Osteoblast (primary cell): ENCODE measurements at regions not wholly inside any gene's neighbourhood (a gene's known extent, or its start where the extent isn't known, plus 50 kb on each side); places are given as distances from the start of the nearest gene placed in this dataset.
A peak's percentile ranks its signal among the peaks of the same experiment; 100 is the strongest.

Source experiments
- DNase-seq: peaks from one replicate; pipeline ENCODE4 v3.0.0; 2011; ENCODE audit warnings: low spot score, mixed read lengths; ENCODE audit not compliant: insufficient read length; ENCODE audit errors: missing footprints
- H2AFZ ChIP-seq: 2 replicates; pipeline ENCODE4 v1.6.0; 2011; ENCODE audit warnings: mild to moderate bottlenecking, low read length
- H3K27ac ChIP-seq: 2 replicates; pipeline ENCODE4 v1.5.1; 2011; ENCODE audit warnings: mild to moderate bottlenecking, low read depth, low read length, moderate library complexity
- H3K27me3 ChIP-seq: 2 replicates; pipeline ENCODE4 v1.6.0; 2012; ENCODE audit warnings: mild to moderate bottlenecking, control low read depth, inconsistent platforms, low read length, moderate library complexity; ENCODE audit not compliant: insufficient read depth
- H3K36me3 ChIP-seq: 2 replicates; pipeline ENCODE4 v1.5.1; 2011; ENCODE audit warnings: mild to moderate bottlenecking, low read length, control low read depth, moderate library complexity; ENCODE audit not compliant: insufficient read depth
- H3K4me1 ChIP-seq: 2 replicates; pipeline ENCODE4 v1.5.1; 2011; ENCODE audit warnings: mild to moderate bottlenecking, low read length, control low read depth, moderate library complexity; ENCODE audit not compliant: insufficient read depth
- H3K4me2 ChIP-seq: 2 replicates; pipeline ENCODE4 v1.6.0; 2011; ENCODE audit warnings: mild to moderate bottlenecking, low read length; ENCODE audit not compliant: insufficient read depth
- H3K4me3 ChIP-seq: fragments of 200-600 bp; sonication (generic); 3 replicates; pipeline ENCODE4 v1.5.1; 2012; ENCODE audit warnings: mild to moderate bottlenecking, low read length, inconsistent platforms; ENCODE audit not compliant: insufficient read depth
- H3K79me2 ChIP-seq: 2 replicates; pipeline ENCODE4 v1.6.0; 2012; ENCODE audit warnings: mild to moderate bottlenecking, low read length, control low read depth, inconsistent platforms; ENCODE audit not compliant: insufficient read depth
- H3K9me3 ChIP-seq: 2 replicates; pipeline ENCODE4 v1.5.1; 2011; ENCODE audit warnings: low read depth, low read length, control low read depth
- H4K20me1 ChIP-seq: 2 replicates; pipeline ENCODE4 v1.6.0; 2012; ENCODE audit warnings: mild to moderate bottlenecking, low read length, control low read depth; ENCODE audit not compliant: insufficient read depth
- TF ChIP-seq, protein P1 (sequence below): IDR thresholded peaks from 2 replicates; pipeline ENCODE4 v1.5.1; 2011; ENCODE audit warnings: mild to moderate bottlenecking, low read depth, low read length, moderate library complexity; ENCODE audit errors: extremely low read depth

DNA sequence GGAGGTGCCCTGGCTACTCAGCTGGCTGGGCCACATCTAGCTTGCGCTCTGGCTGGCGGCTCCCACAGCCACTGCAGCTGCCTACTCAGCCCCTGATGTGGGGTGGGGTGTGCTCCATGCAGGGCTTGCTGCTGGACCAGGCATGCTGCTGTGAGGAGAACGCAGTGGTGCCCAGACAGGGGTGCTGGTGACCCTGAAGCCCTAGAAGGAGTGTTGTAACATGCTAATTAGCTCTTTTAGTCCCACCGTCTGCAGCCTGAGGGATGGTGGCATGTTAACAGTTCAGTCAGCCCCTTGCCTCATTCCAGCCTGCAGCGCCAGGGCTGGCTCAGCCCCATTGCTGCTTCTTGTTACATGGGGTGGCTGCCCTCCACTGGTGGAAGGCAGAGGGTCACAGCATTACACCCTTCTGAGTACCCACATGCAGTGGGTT, 642.3 kb downstream of the DMRTA1 start:
- H4K20me1 ChIP-seq: no peaks in the 10 kb centered on the region
- H2AFZ ChIP-seq: no peak overlapping the region
- H3K4me1 ChIP-seq: no peaks in the 10 kb centered on the region
- no peaks in the 10 kb centered on the region for H3K79me2 ChIP-seq
- DNase-seq: no peak
- H3K4me3 ChIP-seq: no peak overlapping the region
- H3K4me2 ChIP-seq: no peak overlapping the region
- TF ChIP-seq, protein P1, sequence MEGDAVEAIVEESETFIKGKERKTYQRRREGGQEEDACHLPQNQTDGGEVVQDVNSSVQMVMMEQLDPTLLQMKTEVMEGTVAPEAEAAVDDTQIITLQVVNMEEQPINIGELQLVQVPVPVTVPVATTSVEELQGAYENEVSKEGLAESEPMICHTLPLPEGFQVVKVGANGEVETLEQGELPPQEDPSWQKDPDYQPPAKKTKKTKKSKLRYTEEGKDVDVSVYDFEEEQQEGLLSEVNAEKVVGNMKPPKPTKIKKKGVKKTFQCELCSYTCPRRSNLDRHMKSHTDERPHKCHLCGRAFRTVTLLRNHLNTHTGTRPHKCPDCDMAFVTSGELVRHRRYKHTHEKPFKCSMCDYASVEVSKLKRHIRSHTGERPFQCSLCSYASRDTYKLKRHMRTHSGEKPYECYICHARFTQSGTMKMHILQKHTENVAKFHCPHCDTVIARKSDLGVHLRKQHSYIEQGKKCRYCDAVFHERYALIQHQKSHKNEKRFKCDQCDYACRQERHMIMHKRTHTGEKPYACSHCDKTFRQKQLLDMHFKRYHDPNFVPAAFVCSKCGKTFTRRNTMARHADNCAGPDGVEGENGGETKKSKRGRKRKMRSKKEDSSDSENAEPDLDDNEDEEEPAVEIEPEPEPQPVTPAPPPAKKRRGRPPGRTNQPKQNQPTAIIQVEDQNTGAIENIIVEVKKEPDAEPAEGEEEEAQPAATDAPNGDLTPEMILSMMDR: peak; percentile 34
- H3K36me3 ChIP-seq: no peaks in the 10 kb centered on the region
- H3K27me3 ChIP-seq: no peaks in the 10 kb centered on the region
- H3K9me3 ChIP-seq: no peaks in the 10 kb centered on the region
- H3K27ac ChIP-seq: no peak overlapping the region

DNA sequence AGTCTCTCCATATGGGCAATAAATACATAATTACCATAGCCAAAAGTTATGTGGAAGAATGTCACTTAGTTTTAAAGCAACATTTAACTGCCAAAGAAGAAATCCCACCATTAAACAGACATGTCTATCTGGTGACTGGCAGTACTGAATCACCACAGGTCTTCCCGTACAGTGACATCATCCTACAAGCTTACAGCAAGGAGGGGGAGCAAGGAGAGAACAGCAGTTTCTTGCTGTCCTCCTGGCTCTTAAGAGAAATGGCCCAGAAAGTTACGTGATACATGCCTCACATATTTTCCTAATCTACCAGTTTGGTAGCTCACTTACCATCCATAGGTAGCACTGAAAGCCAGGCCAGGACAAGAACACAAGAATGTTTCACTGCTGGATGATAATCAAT, 671.0 kb downstream of the DMRTA1 start:
- Histone ChIP-seq H2AFZ (peak overlapping the region; percentile 13), H3K4me3 (no peak overlapping the region), H3K27ac (peak overlapping the region; percentile 15), H3K27me3 (no peaks in the 10 kb centered on the region), H3K4me1 (no peaks in the 10 kb centered on the region), H4K20me1 (no peaks in the 10 kb centered on the region), H3K9me3 (no peaks in the 10 kb centered on the region), H3K4me2 (peak overlapping the region; percentile 17), H3K79me2 (no peaks in the 10 kb centered on the region), H3K36me3 (no peaks in the 10 kb centered on the region)
- TF ChIP-seq, protein P1: no peak
- no peak for DNase-seq

DNA sequence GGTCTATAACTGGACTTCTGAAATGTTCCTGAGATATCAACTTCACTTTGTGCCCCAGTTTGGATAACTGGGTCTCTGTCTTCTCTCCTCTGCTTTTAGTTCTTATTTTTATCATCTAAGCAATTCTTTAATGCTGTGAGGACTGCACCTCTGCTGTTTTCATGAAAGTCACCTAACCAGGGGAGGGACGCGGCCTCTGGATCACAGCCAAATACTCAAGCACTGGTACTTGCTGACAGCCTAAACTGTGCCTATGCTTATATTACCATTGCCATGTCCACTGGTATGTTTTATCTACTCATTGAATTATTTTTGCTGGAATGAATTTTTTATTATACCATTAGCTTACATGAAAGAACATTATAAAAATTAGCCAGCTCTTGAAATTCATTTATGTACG, 674.0 kb downstream of the DMRTA1 start:
- H3K4me1 ChIP-seq: no peaks in the 10 kb centered on the region
- no peak overlapping the region for H3K27ac ChIP-seq
- no peak overlapping the region for H2AFZ ChIP-seq
- no peak overlapping the region for H3K4me2 ChIP-seq
- H3K9me3 ChIP-seq: no peaks in the 10 kb centered on the region
- TF ChIP-seq, protein P1: no peak
- H4K20me1 ChIP-seq: no peaks in the 10 kb centered on the region
- no peaks in the 10 kb centered on the region for H3K36me3 ChIP-seq
- H3K27me3 ChIP-seq: no peaks in the 10 kb centered on the region
- H3K4me3 ChIP-seq: no peak overlapping the region
- no peaks in the 10 kb centered on the region for H3K79me2 ChIP-seq
- no peak for DNase-seq

DNA sequence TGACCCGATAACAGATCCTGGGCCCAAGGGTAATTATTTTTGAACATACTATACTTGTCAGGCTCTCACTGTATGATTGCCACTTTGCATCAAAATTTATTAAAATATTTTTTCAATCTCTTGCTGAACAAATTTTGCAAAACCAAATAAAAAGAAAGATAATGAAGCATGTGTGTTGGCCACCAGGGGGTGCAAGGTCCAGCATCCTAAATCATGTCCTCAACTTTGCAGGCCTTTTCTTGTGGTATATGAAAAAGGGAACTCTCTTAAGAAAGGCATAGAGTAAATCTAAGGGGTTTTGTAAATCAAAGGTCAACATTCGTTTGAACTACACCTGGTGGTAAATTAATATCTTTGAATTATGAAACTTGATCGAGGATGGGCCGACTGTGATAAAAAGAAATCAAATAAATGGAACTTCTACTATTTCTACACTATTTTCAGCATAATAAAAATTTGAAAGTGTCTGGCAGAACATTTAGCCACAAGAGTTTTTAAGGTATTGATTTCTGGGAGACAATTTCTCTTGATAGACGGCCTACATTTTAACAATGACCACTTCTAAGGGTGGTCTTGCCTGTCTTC, 676.5 kb downstream of the DMRTA1 start:
- no peak overlapping the region for H3K4me2 ChIP-seq
- TF ChIP-seq, protein P1: peak; percentile 69

More for the DNA sequence above, 676.5 kb downstream of the DMRTA1 start:
- H3K27me3 ChIP-seq: no peaks in the 10 kb centered on the region
- no peaks in the 10 kb centered on the region for H3K4me1 ChIP-seq
- no peak overlapping the region for H2AFZ ChIP-seq
- H3K9me3 ChIP-seq: no peaks in the 10 kb centered on the region
- no peak overlapping the region for H3K4me3 ChIP-seq
- H3K36me3 ChIP-seq: no peaks in the 10 kb centered on the region
- DNase-seq: no peak
- H4K20me1 ChIP-seq: no peaks in the 10 kb centered on the region
- no peak overlapping the region for H3K27ac ChIP-seq
- H3K79me2 ChIP-seq: no peaks in the 10 kb centered on the region
